GM18907 (cell line): ENCODE measurements at regions not wholly inside any gene's neighbourhood (a gene's known extent, or its start where the extent isn't known, plus 50 kb on each side); places are given as distances from the start of the nearest gene placed in this dataset.

ENCODE experiments used
- ATAC-seq: cut with Tn5 transposase; IDR thresholded peaks from one replicate; pipeline ENCODE4 v1.9.1; 2021; ENCODE audit warnings: mild to moderate bottlenecking, moderate library complexity; ENCODE audit not compliant: unreplicated experiment

GRCh38 chr21:27645285-27645684 lies 678.4 kb upstream of the ADAMTS5 start:
- no peak for ATAC-seq

GRCh38 chr21:27643326-27643725 lies 676.4 kb upstream of the ADAMTS5 start:
- ATAC-seq = no peak

DNA sequence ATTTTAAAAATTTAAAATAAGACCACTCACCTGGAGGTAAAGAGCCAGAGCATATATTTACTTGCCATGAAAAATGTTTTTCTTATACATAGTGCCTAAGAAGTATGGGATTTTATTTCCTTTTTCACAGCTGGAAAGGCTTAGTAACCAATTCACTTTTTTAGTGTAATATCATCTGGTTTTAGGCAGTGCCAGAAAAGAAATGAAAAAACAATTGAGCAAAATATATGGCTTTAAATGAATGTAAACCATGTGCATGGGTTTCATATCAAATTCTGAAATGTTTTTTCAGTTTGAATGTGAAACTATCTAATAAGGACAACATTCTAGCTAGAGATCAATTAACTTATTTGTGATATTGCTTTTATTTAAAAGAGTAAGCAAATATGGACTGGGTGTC lies 672.4 kb upstream of the ADAMTS5 start:
- ATAC-seq = no peak

DNA sequence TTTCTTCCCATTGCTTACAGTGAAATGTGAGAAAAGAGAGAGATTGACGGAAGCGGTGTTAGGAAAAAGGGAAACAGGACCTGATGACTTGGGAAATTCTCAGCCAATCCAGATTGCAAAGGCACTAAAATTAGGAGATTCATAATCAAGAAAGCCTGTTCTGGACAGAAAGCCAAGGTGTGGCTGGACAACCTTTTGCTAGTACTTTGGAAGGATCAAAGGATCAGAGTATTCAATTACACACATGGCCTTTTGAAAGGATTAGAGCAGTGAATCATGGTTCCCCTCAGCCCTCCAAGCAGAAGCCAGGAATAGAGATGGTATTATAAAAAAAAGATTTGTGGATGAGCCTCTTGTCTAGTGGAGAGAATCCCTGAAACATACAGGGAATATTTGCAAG lies 669.8 kb upstream of the ADAMTS5 start:
- no peak for ATAC-seq

DNA sequence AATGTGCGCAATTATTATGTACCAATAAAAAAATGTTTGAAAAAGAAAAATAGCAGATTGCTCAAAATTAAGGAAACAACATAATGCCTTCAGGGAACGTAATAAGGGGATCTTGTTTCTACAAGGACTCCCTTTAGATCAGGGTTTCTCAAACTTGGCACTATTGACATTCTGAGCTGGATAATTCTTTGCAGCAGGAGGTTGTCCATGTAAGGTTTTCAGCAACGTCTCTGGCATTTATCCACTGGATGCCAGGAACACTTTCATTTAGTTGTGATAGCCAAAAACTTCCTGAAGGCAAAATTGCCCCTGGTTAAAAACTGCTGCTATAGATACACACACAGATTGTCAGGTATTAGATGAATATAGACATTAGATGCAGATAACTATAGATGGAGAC lies 666.7 kb upstream of the ADAMTS5 start:
- no peak for ATAC-seq

DNA sequence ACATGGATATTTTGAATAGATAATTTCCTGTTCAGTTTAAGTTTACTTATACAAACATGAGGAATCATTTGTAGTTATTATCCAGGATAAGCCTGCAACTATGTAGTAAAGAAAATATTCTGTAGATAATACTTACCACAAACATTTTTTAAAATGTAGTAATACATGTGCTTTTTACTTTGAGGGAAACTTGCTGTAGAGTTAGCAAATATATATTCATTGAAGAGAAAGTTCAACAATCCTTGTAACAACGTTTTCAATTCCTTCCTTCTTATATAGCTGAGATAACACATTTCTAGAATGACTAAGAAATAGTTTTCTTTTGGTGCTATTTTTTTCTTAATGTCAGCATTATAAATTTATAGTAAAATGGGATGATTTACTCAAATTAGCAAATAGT lies 664.6 kb upstream of the ADAMTS5 start:
- ATAC-seq = no peak

DNA sequence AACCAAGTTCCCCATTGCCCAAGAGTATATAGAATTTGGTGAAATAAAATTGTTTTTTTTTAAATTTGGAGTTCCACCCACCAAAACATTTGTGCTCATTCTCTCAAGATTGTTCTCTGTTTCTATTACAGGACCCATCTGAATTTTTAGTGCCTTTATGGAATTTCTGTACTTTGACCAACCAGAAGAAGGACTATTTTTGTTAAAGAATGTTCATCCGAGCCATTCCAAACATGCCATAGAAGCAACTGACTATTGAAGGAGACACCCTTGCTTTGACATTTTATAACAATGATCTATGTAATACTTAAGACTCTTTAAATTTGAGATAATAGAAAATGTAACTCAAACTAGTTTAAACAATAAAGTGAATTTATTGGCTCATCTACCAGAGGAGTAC lies 655.7 kb upstream of the ADAMTS5 start:
- ATAC-seq = no peak

DNA sequence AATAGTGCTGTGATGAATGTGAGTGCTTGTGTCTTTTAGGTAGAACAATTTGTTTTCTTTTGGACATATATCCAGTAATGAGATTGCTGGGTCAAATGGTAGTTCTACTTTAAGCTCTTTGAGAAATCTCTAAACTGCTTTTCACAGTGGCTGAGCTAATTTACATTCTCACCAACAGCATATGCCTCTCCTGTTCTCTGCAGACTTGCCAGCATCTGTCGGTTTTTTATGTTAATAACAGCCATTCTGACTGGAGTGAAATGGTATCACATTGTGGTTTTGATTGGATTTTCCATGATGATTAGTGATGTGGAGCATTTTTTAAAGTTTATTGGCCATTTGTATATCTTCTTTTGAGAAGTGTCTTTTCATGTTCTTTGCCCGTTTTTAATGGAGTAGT lies 647.3 kb upstream of the ADAMTS5 start:
- no peak for ATAC-seq

DNA sequence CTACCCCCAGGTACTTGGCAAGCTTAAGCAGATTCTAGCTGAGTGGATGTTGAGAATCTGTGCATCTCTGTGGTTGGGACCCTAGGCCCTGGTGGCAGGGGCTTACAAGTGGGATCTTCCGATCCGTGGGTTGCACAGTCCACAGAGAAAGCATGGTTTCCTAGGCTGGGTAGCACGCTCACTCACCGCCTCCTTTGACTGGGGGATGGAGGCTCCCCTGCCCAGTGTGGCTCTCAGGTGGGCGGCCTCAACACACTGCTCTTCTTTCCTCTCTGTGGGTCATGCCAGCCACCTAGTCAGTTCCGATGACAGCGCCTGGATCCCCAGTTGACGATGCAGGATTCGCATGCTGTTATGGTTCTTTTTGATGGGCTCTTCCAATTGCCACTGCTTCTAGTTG lies 639.5 kb upstream of the ADAMTS5 start:
- ATAC-seq = no peak

DNA sequence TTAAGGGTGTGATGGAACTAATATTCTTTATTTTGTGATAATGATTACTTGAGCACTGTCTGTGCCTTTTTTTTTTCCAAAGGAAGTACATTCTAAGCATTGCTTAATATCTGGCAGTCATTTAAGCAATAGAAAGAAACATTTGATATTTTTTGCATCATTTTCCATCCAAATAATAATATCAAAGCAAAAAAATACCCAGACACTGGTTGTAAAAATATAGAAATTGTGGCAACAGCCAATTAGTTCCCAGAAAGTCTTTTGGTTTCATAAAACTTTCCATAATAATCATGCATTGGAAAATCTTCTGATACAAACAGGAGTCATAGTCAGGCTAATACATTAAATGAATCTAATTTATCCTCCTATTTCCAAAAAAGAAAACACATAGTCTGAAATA lies 629.3 kb upstream of the ADAMTS5 start:
- ATAC-seq = no peak

- ATAC-seq = no peak
Measured at GRCh38 chr21:27595716-27596115, 628.8 kb upstream of the ADAMTS5 start.

DNA sequence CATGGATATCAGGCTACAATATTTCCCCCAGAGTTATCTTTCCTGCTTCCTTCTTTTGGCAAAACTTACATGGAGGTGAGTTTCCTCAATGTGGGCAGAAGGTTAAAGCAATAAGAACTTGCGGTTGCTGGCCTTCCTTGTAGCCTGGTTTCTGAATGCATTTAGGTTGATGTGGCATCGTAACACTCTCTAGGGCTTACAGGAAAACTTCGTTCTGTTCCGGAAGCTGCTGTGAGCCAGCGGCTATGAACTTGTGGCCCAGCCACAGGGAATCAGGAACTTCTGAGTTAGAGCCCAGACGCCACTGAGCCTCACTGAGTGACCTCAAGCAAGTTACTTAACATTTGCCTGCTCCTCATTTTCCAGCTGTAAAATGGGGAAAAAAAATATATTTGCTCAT lies 623.4 kb upstream of the ADAMTS5 start:
- ATAC-seq = no peak

DNA sequence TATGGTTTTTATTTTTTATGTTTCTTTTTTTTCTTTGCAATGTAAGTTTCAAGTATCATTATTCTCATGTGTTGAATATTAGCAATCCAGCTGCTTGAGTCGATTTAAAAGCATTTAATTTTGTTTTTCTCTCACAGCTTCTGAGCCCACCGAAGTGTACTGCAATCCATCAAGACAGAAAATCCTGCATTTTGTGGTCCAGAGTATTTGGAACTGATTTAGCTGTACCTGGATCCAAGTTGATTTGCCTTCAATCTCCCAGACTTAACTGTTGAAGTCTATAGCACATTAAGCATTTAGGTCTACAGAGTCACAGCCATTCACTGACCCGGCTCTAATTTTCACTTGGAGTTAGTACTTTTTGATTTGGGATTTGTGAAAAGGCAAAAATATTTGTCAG lies 622.9 kb upstream of the ADAMTS5 start:
- ATAC-seq = no peak

GRCh38 chr21:27586986-27587385 lies 620.1 kb upstream of the ADAMTS5 start:
- ATAC-seq = no peak

DNA sequence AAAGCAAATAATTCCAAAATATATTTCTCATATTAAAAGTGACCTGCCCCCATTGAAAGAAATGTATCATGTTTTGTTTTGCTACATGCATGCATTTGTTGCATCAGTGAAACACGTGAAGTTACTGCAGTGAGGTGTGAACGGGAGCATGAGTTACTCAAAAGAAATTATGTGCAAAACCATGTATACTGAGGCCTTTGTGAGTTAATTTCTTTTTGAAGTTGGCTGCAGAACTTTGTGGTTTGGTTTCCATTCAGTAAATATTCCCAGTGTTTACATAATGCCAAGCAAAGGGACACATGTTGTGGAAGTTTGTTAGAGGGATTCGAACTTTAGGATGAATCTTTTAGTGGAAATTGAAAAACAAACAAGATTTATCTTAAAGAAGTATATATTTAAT lies 619.4 kb upstream of the ADAMTS5 start:
- no peak for ATAC-seq

GRCh38 chr21:27584256-27584655 lies 617.4 kb upstream of the ADAMTS5 start:
- no peak for ATAC-seq

- ATAC-seq = no peak
Measured at GRCh38 chr21:27582948-27583430, 616.1 kb upstream of the ADAMTS5 start.

GRCh38 chr21:27582246-27582947 lies 615.5 kb upstream of the ADAMTS5 start:
- no peak for ATAC-seq

GRCh38 chr21:27581168-27581567 lies 614.3 kb upstream of the ADAMTS5 start:
- no peak for ATAC-seq

DNA sequence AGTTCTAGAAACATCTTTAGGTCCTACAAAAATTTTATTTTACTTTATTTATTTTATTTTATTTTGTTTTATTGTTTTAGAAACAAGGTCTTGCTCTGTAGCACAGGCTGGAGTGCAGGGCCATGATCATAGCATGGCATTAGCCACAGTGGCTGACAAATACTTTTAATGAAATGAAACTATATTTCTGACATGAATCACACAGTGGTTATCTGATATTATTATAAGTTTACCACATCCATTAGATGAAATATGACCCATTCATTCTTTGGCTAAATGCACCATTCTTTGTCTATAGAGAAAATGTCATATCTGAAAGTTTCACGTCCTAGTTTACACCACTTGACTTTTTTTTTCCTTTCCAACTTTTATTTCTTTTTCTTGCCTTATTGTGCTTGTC lies 613.4 kb upstream of the ADAMTS5 start:
- ATAC-seq = no peak

DNA sequence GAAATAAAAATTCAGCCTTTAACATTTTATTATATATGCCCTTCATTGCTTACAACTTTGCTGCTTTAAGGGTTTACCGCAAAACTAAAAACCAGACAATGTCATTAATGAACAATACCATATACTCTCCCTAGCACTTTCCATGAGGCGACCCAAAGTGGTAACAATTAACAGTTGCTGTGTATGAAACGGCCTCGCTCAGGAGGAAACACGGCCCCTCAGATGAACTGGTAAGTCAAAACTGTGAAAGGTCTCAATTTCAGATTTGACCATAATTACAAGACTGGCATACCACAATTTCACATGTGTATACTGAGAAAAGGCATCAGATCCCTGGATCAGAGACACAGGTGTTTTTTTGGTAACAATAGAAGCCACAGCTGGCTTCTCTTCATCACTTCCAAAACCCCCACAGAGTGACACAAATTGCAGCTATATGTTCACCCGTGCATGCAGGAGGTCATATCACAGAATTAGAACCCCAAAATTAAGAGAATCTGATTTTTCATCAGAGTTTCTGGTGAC lies 611.9 kb upstream of the ADAMTS5 start:
- no peak for ATAC-seq

DNA sequence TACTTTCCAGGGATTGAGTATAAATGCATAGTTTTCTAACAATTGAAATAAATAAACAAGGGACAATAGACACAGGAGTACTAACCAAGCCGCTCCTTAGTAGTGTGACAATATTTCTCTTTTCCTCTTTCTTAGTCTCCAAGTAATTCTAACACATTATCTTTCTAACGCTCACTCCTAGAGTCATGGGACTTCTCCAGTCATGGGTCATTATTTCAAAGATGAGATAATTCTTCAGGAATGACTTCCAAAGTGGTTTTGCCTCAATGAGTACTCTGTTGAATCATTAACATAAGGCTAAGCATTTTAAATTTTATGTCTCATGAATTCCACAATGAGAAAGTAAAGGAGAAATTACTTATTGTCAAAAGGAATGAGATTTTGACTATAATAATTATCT lies 605.8 kb upstream of the ADAMTS5 start:
- no peak for ATAC-seq

GRCh38 chr21:27571706-27572105 lies 604.8 kb upstream of the ADAMTS5 start:
- no peak for ATAC-seq
